ENCODE measurements at regions not wholly inside any gene's neighbourhood (a gene's known extent, or its start where the extent isn't known, plus 50 kb on each side); places are given as distances from the start of the nearest gene placed in this dataset.

DNA sequence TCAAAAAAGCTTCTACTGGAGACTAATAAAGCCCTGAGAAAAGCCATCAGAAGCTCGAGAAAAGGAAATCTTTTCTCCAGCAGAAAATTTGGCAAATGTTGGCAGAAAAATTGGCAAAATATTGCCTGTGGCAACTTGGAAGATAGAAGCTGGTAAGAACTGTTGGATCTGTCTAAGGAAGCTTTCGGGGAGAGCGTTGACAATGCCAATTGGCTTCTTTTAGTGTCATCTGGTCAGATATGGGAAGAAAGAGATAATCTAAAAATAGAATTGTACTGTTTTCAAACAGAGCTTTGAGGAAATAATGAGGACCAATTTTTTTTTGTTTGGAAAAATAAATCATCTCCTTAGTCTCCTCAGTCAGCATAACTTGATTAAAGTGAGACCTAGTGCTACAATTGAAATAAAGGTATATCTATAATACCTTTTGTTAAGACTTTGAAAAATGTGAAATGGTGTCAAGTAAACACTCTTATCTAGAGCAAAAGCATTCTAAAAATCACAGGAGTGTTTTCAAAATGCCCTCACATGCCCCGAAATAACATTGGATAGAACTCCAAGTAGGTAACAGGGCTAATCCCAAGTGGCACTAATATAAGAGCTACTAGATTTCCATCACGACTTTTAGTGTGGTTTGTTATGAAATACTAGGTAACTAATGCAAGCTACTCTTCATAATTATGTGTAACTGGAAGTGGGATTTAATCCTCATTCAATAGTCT lies 882.2 kb upstream of the B3GALT2 start:
- TF ChIP-seq, protein P1, sequence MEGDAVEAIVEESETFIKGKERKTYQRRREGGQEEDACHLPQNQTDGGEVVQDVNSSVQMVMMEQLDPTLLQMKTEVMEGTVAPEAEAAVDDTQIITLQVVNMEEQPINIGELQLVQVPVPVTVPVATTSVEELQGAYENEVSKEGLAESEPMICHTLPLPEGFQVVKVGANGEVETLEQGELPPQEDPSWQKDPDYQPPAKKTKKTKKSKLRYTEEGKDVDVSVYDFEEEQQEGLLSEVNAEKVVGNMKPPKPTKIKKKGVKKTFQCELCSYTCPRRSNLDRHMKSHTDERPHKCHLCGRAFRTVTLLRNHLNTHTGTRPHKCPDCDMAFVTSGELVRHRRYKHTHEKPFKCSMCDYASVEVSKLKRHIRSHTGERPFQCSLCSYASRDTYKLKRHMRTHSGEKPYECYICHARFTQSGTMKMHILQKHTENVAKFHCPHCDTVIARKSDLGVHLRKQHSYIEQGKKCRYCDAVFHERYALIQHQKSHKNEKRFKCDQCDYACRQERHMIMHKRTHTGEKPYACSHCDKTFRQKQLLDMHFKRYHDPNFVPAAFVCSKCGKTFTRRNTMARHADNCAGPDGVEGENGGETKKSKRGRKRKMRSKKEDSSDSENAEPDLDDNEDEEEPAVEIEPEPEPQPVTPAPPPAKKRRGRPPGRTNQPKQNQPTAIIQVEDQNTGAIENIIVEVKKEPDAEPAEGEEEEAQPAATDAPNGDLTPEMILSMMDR (IDR thresholded peaks at IDR 0.05; ENCODE audit: borderline replicate concordance, extremely low read depth, low read length, poor library complexity, severe bottlenecking), result no peak
- no peak for TF ChIP-seq EZH2 (IDR thresholded peaks at IDR 0.05; ENCODE audit: borderline replicate concordance, low read depth, low read length, severe bottlenecking)
